ENCODE measurements at regions not wholly inside any gene's neighbourhood (a gene's known extent, or its start where the extent isn't known, plus 50 kb on each side); places are given as distances from the start of the nearest gene placed in this dataset.

GRCh38 chr6:153575528-153575927 lies 444.4 kb upstream of the RGS17 start:
- H2AK5ac ChIP-seq (ENCODE audit: insufficient read length, low read length) = no peak overlapping the region
- no peak overlapping the region for H2BK120ac ChIP-seq (ENCODE audit: low read depth, low read length, poor library complexity, severe bottlenecking)
- no peak overlapping the region for H3K27ac ChIP-seq (ENCODE audit: insufficient read length, low read depth, low read length)
- Mint-ChIP-seq H3K9me3 (peaks cover 3 to 5% of the 10 kb centered on the region in 2 experiments; a peak in 1 of 5 replicates), H3K4me1 (no peaks in the 10 kb centered on the region), H3K27me3 (ENCODE audit: low read depth) (no peaks in the 10 kb centered on the region), H3K27ac (no peak overlapping the region), H3K4me3 (no peak overlapping the region), H3K36me3 (ENCODE audit: insufficient read depth in 1 of 3, low read depth in 3 of 3) (no peaks in the 10 kb centered on the region)
- no peak overlapping the region for H4K91ac ChIP-seq (ENCODE audit: insufficient read length, low read depth, low read length)
- H3K23ac ChIP-seq (ENCODE audit: insufficient read length, low read depth, low read length) = no peak overlapping the region
- no peak overlapping the region for H2BK12ac ChIP-seq (ENCODE audit: insufficient read length, low read depth, low read length)
- H3K4me1 ChIP-seq (ENCODE audit: insufficient read depth, low read length) = no peaks in the 10 kb centered on the region
- H4K8ac ChIP-seq (replicated peaks; ENCODE audit: insufficient read length, low read depth, low read length) = no peak overlapping the region
- no peak overlapping the region for H3K56ac ChIP-seq (ENCODE audit: insufficient read length, low read depth, low read length)
- H3T11ph ChIP-seq (ENCODE audit: low read length) = no peak overlapping the region
- H3K18ac ChIP-seq (ENCODE audit: insufficient read length, low read depth, low read length) = no peak overlapping the region
- no peaks in the 10 kb centered on the region for H3K27me3 ChIP-seq (ENCODE audit: insufficient read depth, low read length)
- H3K23me2 ChIP-seq (ENCODE audit: insufficient read length, low read depth, low read length, poor library complexity, severe bottlenecking) = no peaks in the 10 kb centered on the region
- no peak overlapping the region for H2BK15ac ChIP-seq (ENCODE audit: low read depth, low read length)
- H3K14ac ChIP-seq (ENCODE audit: insufficient read depth, low read length) = no peak overlapping the region
- no peak overlapping the region for H2BK20ac ChIP-seq (ENCODE audit: low read depth, low read length, poor library complexity, severe bottlenecking)
- H4K20me1 ChIP-seq (ENCODE audit: control insufficient read depth, insufficient read depth, insufficient read length) = no peaks in the 10 kb centered on the region
- no peak overlapping the region for H4K5ac ChIP-seq (ENCODE audit: insufficient read length, low read depth, low read length)
- DNase-seq = no peak
- no peak overlapping the region for H3K4ac ChIP-seq (ENCODE audit: low read depth, low read length)
- no peaks in the 10 kb centered on the region for H3K79me1 ChIP-seq (ENCODE audit: insufficient read depth, low read depth, low read length, poor library complexity, severe bottlenecking)
- no peak for TF ChIP-seq CTCF (conservative IDR thresholded peaks at IDR 0.05)
- no peak overlapping the region for H2BK5ac ChIP-seq (ENCODE audit: insufficient read length, low read length)
- WGBS (ENCODE audit: extremely low coverage, insufficient read length, low lambda C conversion rate) = no CpG with 5 or more reads among the region's 3 CpGs
- H3K9ac ChIP-seq (ENCODE audit: extremely low read depth, insufficient read length, low read length) = no peak overlapping the region
- H3K9me3 ChIP-seq (ENCODE audit: control insufficient read depth, low read depth, low read length) = no peaks in the 10 kb centered on the region
- no peak overlapping the region for H2AFZ ChIP-seq (ENCODE audit: low read length)
- H3K4me2 ChIP-seq (ENCODE audit: insufficient read depth, insufficient read length, low read length) = no peak overlapping the region
- no peaks in the 10 kb centered on the region for H3K79me2 ChIP-seq (ENCODE audit: insufficient read depth, low read length)
